GOT3 (cell line): ENCODE measurements at regions not wholly inside any gene's neighbourhood (a gene's known extent, or its start where the extent isn't known, plus 50 kb on each side); places are given as distances from the start of the nearest gene placed in this dataset.

Experiments used
- DNase-seq: peaks from one replicate; lab custom pipeline; 2025; ENCODE audit warnings: mixed read lengths; lab: John Stamatoyannopoulos, UW

GRCh38 chr16:80489173-80489572 is 51.6 kb upstream of the DYNLRB2 start:
- DNase-seq = no peak

DNA sequence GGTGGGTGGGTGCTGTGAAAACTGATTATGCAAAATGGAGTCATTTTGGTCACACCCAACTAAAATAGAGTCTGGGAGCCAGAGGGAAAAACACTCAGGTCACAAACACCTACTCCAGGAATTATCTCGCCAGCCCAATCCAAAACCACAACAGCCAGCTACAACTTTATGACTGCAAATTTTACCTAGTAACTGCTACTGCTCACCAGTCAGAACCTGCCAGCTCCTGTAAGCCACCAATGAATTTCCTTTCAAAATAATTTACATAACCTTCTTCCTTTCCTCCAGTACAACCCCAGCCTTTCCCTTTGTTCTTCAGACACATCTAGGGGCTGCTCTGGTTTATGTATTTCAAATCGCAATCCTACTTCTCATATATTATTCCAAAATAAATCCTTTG is 52.6 kb upstream of the DYNLRB2 start:
- no peak for DNase-seq

GRCh38 chr16:80480664-80481063 is 60.1 kb upstream of the DYNLRB2 start:
- DNase-seq = no peak

- DNase-seq = no peak
These were observed 63.0 kb upstream of the DYNLRB2 start for GRCh38 chr16:80477838-80478237.

DNA sequence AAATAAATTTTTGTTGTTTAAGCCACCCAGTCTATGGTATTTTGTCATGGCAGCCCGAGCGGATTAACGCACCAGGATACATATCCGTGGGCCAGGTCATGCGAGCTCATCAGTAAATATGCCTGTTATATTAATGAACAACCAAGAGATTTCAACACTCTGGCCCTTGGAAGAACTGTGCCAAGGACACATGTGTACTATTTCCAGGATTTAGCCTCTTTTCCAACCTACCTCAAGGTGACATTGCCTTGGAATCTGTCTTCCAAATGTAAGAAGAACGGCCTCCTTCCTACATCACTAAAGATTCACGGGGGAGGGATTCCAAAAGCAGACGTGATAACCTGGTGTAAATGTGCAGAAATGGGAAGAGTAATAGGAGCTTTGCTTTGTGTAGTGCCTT is 72.8 kb upstream of the DYNLRB2 start:
- DNase-seq = no peak

GRCh38 chr16:80466024-80466987 is 74.5 kb upstream of the DYNLRB2 start:
- peak; percentile 17 for DNase-seq

GRCh38 chr16:80463751-80464495 is 76.9 kb upstream of the DYNLRB2 start:
- no peak for DNase-seq

GRCh38 chr16:80463326-80463725 is 77.5 kb upstream of the DYNLRB2 start:
- no peak for DNase-seq

DNA sequence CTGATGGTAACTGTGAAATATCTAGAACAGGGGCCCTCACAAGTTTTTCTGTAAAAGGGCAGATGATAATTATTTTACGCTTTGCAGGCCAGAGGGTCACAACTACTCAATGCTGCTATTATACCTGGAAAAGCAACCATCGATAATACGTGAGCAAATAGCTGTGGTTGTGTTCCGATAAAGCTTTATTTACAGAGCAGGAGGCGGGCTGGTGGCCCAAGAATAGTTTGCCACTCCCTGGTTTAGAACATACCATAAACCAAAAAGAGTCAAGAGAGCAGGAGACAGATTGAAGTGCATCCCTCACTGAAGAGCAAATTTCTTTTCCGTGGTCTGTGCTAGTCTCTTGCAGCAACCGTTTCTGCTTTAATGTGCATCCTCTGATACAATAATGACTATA is 77.9 kb upstream of the DYNLRB2 start:
- DNase-seq = no peak

DNA sequence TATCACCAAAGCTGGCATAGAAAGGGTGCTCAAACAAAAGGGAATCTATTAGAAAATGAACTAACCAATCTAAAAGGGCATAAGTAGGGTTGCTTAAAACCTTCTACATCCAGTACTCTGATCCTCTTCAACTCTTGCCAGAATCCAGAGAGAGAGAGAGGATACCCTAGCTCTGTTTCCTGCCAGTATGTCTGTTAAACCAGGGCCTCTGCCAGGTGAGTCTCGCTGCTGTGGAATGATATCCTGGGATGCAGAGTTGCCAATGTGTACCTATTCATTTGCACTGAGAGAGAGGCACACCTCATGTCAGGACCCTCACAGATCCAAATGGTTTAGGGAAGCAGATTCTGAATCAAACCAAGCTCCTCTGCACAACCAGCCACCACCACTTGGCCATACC is 79.8 kb upstream of the DYNLRB2 start:
- no peak for DNase-seq

- DNase-seq = no peak
These were observed 80.8 kb upstream of the DYNLRB2 start for GRCh38 chr16:80459966-80460365.

GRCh38 chr16:80459331-80459777 is 81.4 kb upstream of the DYNLRB2 start:
- no peak for DNase-seq

DNA sequence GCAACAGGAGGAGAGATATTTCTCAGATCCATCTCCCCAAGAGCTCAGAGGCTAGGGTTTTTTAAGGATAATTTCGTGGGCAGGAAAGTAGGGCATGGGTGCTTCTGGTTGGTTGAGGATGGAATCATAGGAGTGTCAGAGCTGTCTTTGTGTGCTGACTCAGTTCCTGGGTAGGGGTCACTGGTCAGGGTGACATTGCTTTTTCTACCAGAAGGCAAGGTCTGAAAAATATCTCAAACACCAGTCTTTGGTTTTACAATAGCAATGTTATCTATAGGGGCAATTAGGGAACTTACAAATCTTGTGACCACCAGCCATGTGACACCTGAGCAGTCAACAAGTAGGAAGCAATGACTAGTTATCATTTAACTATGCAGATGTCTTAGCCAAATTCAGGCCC is 82.9 kb upstream of the DYNLRB2 start:
- no peak for DNase-seq

DNA sequence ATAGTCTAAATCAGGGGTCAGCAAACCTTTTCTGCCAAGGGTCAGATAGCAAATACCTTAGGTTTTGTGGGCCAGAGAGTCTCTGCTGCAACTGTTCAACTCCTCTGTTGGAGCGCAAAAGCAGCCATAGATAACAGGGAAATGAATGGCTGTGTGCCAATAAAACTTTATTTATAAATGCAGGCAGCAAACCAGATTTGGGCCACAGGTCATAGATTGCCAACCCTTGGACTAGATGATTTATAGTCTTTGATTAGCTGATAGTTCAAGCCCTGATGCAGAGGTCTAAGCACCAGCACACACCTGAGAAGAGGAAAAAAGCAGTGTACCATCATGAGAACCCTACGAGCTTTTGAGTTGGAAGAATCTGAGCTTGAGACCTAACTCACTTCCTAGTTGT is 86.0 kb upstream of the DYNLRB2 start:
- DNase-seq = no peak

GRCh38 chr16:80449392-80449791 is 91.4 kb upstream of the DYNLRB2 start:
- DNase-seq = no peak

GRCh38 chr16:80447241-80447640 is 93.6 kb upstream of the DYNLRB2 start:
- no peak for DNase-seq

DNA sequence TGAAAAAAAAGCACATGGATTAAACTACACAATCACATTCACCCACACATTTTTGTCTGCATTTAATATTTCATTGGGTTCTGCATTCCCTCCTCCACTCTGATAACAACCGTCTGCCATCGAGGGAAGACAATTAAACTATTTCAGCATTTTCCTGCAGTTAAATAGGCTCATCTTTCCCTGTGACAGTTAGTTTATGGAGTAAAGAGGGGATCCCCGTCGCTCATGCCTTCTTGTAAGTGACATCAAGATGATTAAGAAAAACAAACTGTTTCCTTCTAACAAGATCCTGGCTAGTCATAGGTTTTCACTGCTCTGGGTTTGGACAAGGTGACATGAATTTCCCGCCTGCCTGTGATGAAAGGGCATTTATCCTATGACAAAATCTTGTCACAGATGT is 98.0 kb upstream of the DYNLRB2 start:
- DNase-seq = no peak

GRCh38 chr16:80441935-80442334 is 98.9 kb upstream of the DYNLRB2 start:
- DNase-seq = no peak

DNA sequence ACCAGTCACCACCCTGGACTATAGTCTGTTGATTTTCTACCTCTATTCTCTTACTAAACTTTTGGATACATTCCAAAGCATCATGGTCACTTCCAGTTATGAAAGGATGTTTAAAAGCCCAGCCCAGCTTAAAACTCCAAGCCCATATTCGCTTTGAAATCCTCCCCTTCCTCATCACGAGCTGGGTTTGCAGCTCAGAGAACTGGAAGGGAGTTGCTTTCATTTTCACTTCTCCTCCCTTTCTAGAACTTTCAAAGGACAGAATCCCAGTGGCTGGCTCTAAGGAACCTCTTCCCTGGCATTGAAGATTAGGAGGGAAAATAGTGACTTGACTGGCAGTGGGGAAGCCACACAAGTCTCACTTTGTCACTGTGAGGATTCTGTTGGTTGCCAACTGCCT is 100.1 kb upstream of the DYNLRB2 start:
- no peak for DNase-seq

GRCh38 chr16:80437707-80438106 is 103.1 kb upstream of the DYNLRB2 start:
- no peak for DNase-seq

- no peak for DNase-seq
These were observed 104.3 kb upstream of the DYNLRB2 start for GRCh38 chr16:80436510-80436909.

- no peak for DNase-seq
These were observed 107.2 kb upstream of the DYNLRB2 start for GRCh38 chr16:80433623-80434022.

GRCh38 chr16:80427795-80428194 is 113.0 kb upstream of the DYNLRB2 start:
- DNase-seq = no peak
